Osteocyte (in vitro differentiated cells): ENCODE measurements at regions not wholly inside any gene's neighbourhood (a gene's known extent, or its start where the extent isn't known, plus 50 kb on each side); places are given as distances from the start of the nearest gene placed in this dataset.
A peak's percentile ranks its signal among the peaks of the same experiment; 100 is the strongest.

ENCODE experiments used
- DNase-seq: peaks from one replicate; pipeline ENCODE4 v3.0.0; 2021; ENCODE audit warnings: mixed read lengths; ENCODE audit not compliant: unreplicated experiment; ENCODE audit errors: extremely low spot score
- H3K27ac Mint-ChIP-seq: one replicate; pipeline ENCODE4 v1.8.0; 2021; ENCODE audit warnings: mild to moderate bottlenecking, mixed read lengths; ENCODE audit not compliant: unreplicated experiment
- H3K27me3 Mint-ChIP-seq: one replicate; pipeline ENCODE4 v1.8.0; 2021; ENCODE audit warnings: mixed read lengths; ENCODE audit not compliant: unreplicated experiment
- H3K36me3 Mint-ChIP-seq: one replicate; pipeline ENCODE4 v1.8.0; 2021; ENCODE audit warnings: mixed read lengths; ENCODE audit not compliant: unreplicated experiment
- H3K4me1 Mint-ChIP-seq: one replicate; pipeline ENCODE4 v1.8.0; 2021; ENCODE audit warnings: mixed read lengths; ENCODE audit not compliant: unreplicated experiment
- H3K4me3 Mint-ChIP-seq: one replicate; pipeline ENCODE4 v1.8.0; 2021; ENCODE audit warnings: mild to moderate bottlenecking, moderate library complexity, mixed read lengths; ENCODE audit not compliant: unreplicated experiment
- H3K9me3 Mint-ChIP-seq: one replicate; pipeline ENCODE4 v1.8.0; 2021; ENCODE audit warnings: mixed read lengths; ENCODE audit not compliant: unreplicated experiment
- CTCF ChIP-seq: fragments of 200-600 bp; sonication (generic); IDR thresholded peaks from 2 replicates; pipeline ENCODE4 v1.5.0; 2021; ENCODE audit warnings: antibody characterized with exemption, mild to moderate bottlenecking, moderate library complexity

DNA sequence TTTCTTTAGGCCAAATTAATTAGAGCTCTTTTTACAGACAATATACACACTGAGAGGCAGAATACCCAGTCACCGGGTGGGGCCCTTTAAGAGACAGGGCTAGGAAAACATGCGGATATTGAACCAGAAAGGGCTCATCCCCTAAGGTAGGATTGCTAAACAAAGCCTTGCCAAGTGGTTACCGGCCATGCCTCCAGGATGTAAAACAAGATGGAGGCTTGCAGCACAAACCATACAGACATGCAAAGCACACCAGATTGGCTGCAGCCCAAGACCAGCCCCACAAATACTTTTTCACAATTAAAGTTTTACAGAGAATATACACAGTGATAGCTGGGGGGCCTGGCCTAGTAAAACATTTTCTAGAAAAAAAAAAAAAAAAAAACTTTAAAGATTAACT lies 210.0 kb downstream of the KLHL4 start:
- no peak for DNase-seq

GRCh38 chrX:87728024-87728423 lies 210.4 kb downstream of the KLHL4 start:
- H3K4me3 Mint-ChIP-seq = peak overlapping the region; percentile 42
- H3K36me3 Mint-ChIP-seq = no peaks in the 10 kb centered on the region
- peaks cover 4% of the 10 kb centered on the region for H3K9me3 Mint-ChIP-seq
- no peak for TF ChIP-seq CTCF
- H3K27ac Mint-ChIP-seq = no peak overlapping the region
- no peaks in the 10 kb centered on the region for H3K4me1 Mint-ChIP-seq
- no peaks in the 10 kb centered on the region for H3K27me3 Mint-ChIP-seq
- DNase-seq = no peak

More for the DNA sequence above, 210.0 kb downstream of the KLHL4 start:
- Mint-ChIP-seq H3K9me3 (peaks cover 4% of the 10 kb centered on the region), H3K27me3 (no peaks in the 10 kb centered on the region), H3K36me3 (no peaks in the 10 kb centered on the region), H3K4me3 (no peak overlapping the region), H3K27ac (no peak overlapping the region), H3K4me1 (no peaks in the 10 kb centered on the region)
- no peak for TF ChIP-seq CTCF

DNA sequence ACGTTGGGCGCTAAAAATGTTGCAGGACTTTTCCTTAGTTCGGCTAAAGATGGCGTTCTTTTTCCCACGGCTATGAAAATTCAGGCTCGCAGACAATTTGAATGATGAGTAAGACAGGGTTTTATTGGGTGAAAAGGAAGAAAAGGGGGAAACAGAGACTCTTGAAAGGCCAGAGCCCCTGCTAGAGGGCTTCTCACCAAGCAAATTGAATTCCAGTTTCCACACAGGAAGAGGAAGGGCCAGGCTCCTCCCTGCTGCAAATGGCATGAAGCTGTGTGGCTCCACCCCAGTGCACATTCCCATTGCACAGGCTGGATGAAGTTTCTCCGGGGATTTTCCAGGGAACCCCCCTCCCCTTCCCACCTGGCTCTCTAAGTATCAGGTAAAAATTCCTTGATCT lies 210.9 kb downstream of the KLHL4 start:
- Mint-ChIP-seq H3K27me3 (no peaks in the 10 kb centered on the region), H3K4me3 (no peak overlapping the region), H3K36me3 (no peaks in the 10 kb centered on the region), H3K27ac (no peak overlapping the region), H3K4me1 (no peaks in the 10 kb centered on the region), H3K9me3 (peaks cover 4% of the 10 kb centered on the region)
- DNase-seq = no peak
- no peak for TF ChIP-seq CTCF

DNA sequence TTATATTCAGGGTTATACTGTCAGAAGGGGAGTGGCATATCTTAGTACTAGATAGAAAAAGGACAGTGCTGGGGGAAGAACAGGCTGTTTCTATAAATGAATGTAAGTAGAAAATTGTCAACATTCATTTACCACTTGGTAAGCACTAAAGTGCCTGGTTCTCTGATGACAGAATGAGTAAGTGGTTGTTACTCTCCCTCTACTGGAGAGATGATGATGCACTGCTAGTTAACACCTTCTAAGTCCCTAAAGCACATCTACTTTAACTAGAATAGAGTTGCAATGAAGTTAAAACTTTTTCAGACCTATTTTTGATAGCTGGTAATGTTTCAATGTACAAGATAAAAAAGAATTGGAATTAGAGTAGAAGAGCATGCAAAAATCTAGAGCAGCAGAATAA lies 214.5 kb downstream of the KLHL4 start:
- Mint-ChIP-seq H3K9me3 (no peaks in the 10 kb centered on the region), H3K4me3 (no peak overlapping the region), H3K27ac (no peak overlapping the region), H3K4me1 (no peaks in the 10 kb centered on the region), H3K27me3 (no peaks in the 10 kb centered on the region), H3K36me3 (no peaks in the 10 kb centered on the region)
- TF ChIP-seq CTCF = no peak
- DNase-seq = no peak

- Mint-ChIP-seq H3K4me1 (no peaks in the 10 kb centered on the region), H3K9me3 (no peaks in the 10 kb centered on the region), H3K36me3 (no peaks in the 10 kb centered on the region), H3K27ac (no peak overlapping the region), H3K27me3 (no peaks in the 10 kb centered on the region), H3K4me3 (no peak overlapping the region)
- no peak for TF ChIP-seq CTCF
- no peak for DNase-seq
Measured at GRCh38 chrX:87736576-87736975, 219.0 kb downstream of the KLHL4 start.
